GM18520 (cell line): ENCODE measurements at regions not wholly inside any gene's neighbourhood (a gene's known extent, or its start where the extent isn't known, plus 50 kb on each side); places are given as distances from the start of the nearest gene placed in this dataset.

Source experiments
- ATAC-seq: cut with Tn5 transposase; IDR thresholded peaks from one replicate; pipeline ENCODE4 v1.9.1; 2021; ENCODE audit not compliant: unreplicated experiment

DNA sequence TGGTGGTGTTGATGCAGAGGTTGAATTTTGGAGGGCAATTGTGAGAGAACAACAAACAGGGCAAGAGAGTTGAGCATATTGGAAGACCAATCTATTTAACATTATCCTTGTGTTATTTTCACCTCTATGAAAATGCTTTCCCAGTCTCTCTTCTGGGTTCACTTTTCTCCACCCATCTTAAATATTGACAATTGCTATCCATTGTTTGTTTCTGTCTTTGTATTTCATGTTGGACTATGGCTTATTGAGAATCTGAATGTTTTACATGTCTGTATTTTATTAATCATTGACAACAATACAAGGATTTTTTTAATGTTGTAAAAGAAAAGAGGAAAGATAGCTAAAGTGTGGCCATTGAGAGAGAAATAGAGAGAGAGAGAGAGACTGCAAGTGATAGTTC is 1121.5 kb downstream of the BRINP3 start:
- no peak for ATAC-seq

GRCh38 chr1:189357317-189357716 is 1120.3 kb downstream of the BRINP3 start:
- no peak for ATAC-seq

- no peak for ATAC-seq
Measured at GRCh38 chr1:189369612-189370011, 1108.1 kb downstream of the BRINP3 start.

DNA sequence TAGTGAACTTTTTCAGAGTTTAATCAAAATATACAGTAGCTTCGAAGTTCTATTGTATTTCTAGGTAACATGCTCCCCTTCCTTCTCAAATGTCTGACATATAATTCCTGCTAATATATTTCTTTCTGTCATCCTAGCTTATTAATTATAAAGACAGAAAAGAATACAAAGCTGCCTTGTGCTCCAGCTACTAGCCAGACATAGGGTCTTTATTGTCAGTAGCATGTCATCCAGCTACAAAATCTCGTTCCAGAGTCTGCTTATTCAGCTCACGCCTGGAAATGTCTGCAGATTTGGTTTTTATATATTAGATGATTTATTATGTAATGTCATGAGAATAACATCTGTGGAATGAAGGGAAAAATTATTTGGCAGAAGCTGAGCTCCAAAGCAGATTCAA is 1102.8 kb downstream of the BRINP3 start:
- no peak for ATAC-seq

DNA sequence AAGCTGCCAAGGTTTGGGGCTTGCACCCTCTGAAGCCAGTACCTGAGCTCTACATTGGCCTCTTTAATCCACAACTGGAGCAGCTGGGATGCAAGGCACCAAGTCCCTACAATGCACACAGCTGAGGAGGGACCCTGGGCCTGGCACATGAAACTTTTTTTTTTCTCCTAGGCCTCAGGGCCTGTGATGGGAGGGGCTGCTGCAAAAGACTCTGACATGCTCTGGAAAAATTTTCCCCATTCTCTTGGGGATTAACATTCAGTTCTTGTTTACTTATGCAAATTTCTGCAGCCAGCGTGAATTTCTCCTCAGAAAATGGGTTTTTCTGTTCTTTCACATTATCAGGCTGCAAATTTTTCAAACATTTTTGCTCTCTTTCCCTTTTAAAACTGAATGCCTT is 1072.2 kb downstream of the BRINP3 start:
- no peak for ATAC-seq

GRCh38 chr1:189409774-189410173 is 1067.9 kb downstream of the BRINP3 start:
- ATAC-seq: no peak

GRCh38 chr1:189424746-189425331 is 1052.8 kb downstream of the BRINP3 start:
- ATAC-seq: no peak

DNA sequence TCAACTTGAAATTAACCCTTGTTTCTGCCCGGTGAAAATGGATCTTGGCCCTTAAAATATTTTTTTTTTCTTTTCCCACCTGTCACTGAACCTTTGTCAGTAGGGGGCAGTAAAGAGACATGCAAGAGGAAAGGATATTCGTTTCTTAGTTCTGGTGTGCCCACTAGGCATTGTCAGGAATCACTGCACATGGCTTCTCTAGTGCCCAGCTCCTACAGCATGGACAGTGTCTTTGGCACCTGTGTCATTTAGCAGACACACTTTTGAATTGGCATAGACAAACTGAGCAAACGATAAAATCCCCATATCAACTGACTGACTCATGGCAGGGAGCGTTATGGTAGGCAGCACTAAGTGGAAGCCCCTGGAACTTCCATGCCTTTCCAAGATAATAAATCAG is 1048.1 kb downstream of the BRINP3 start:
- no peak for ATAC-seq

DNA sequence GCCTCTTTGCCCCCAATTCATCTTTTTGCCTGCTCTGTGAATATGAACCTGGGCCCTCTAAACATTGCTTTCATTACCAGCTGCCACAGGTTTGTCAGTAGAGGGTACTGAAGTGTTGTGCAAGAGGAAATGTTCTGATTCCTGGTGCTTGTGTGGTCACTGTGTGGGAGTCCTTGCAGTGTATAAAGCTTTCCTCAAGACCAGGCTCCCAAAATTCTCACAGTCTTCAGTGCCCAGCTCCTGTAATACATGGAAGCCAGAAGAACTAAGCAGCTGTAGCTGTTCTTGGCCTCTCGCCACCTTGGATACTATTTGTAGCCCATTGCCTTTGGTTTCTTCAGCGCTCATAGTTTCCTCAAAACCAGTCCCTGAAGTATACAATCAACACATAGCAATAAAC is 1046.2 kb downstream of the BRINP3 start:
- ATAC-seq: no peak

DNA sequence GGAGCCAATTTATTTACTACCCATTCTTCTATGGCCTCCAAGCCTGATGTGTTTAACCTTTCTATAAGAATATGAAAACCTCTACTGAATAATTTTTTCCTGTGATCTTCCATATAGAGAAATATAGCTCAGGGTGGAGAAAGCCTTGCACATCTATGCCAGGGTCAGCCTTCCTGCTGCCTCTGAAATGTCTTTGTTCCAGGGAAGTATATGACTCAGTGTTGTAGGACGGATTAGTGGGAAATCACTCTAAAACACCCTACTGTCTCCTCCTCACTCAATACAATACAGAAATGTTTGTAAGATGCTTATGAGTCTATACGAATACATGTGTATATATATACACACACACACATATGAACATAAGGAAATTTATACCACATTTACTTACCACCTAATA is 1044.9 kb downstream of the BRINP3 start:
- no peak for ATAC-seq

GRCh38 chr1:189434461-189434860 is 1043.2 kb downstream of the BRINP3 start:
- no peak for ATAC-seq

DNA sequence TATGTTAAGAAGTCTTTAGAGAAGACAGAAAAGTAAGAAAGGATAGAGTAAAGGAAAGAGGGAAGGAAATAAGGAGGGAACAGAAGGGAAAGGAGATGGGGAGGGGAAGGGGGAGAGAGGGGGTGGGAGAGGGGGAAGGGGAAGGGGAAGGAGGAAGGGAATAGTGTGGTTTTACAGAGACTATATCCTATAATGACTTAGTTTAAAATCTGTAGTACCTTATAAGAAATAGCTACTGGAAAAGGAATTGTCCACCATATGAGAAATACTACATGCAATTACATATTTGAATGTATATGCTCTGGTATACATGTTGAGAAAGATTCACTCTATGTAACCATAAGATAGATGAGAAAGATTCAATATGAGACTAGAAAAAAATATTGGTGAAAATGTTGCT is 1042.3 kb downstream of the BRINP3 start:
- no peak for ATAC-seq

- no peak for ATAC-seq
Measured at GRCh38 chr1:189438808-189439207, 1038.9 kb downstream of the BRINP3 start.

DNA sequence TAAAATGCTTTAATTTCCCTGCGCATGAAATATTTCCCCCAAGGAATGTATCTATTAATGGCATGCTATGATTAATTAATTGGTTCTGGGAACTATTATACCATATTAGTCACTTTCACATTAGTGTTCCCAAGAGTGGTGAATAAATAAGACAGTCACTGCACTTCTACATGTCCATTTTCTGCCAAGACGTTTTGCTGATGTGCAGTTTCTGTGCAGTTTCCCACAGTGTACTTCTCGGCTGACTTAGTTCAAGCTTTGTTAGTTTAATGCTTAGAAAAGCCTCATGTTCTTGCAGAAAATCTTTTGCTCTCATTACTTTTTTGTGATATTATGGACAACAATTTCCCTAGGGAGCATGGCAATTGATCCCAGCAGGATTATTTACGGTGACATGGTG is 1014.5 kb downstream of the BRINP3 start:
- ATAC-seq: no peak

- no peak for ATAC-seq
Measured at GRCh38 chr1:189496768-189497167, 980.9 kb downstream of the BRINP3 start.

GRCh38 chr1:189499736-189500135 is 977.9 kb downstream of the BRINP3 start:
- ATAC-seq: no peak

GRCh38 chr1:189500778-189501177 is 976.9 kb downstream of the BRINP3 start:
- no peak for ATAC-seq

GRCh38 chr1:189510827-189511226 is 966.8 kb downstream of the BRINP3 start:
- no peak for ATAC-seq

DNA sequence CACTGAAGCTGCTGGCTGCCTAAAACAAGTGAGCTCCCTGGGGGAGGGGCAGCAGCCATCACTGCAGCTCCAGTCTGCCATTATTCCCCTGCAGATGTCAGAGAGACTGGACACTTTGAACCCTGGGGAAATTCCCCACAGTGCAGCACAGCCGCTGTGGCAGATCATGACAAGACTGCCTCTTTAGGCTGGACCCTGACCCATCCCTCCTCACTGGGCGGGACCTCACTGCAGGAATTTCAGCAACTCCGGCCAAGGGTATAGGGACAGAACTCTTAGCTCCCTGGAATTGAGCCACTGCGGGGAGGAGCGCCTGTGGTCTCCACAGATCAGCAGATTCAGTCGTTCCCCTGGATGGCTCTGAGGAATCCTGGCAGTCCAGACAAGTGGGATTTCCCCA is 964.6 kb downstream of the BRINP3 start:
- ATAC-seq: no peak

GRCh38 chr1:189522441-189522840 is 955.2 kb downstream of the BRINP3 start:
- ATAC-seq: no peak

GRCh38 chr1:189524501-189524900 is 953.2 kb downstream of the BRINP3 start:
- no peak for ATAC-seq

DNA sequence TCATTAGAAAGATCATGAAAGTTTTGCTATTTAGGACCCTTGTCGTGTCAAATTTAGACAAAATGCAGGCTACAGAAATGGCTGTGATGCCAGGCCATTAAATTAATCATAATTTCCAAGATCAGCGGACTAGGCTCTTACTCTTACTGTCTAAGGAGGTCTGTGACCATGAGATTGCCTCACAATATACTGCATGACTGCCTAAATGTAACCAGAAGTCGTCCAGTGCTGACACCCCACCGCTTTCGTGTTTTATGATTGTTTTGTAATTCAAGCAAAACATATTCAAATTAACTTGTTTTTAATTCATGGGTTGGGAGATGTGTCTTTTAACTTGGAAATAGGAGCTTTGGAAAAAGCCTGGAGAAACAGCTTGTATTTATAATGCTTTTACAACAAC is 947.5 kb downstream of the BRINP3 start:
- no peak for ATAC-seq

GRCh38 chr1:189538271-189538670 is 939.4 kb downstream of the BRINP3 start:
- no peak for ATAC-seq

- no peak for ATAC-seq
Measured at GRCh38 chr1:189550498-189550897, 927.2 kb downstream of the BRINP3 start.
